Heart left ventricle (tissue), 16 donors: ENCODE measurements at regions not wholly inside any gene's neighbourhood (a gene's known extent, or its start where the extent isn't known, plus 50 kb on each side); places are given as distances from the start of the nearest gene placed in this dataset.

Source experiments
- ATAC-seq, 4 donors: fragments of 200-7000 bp; cut with Tn5 transposase; one replicate each; pipeline ENCODE4 v1.9.1; 2020 to 2022; ENCODE audit warnings: moderate library complexity in 4 of 4, mild to moderate bottlenecking in 3 of 4, moderate number of reproducible peaks in 1 of 4
- DNase-seq, 5 donors: peaks; one replicate each; pipeline ENCODE4 v3.0.0-alpha.2; 2020
- H3K27ac ChIP-seq, 12 donors: fragments of 200-600 bp; sonication (generic) in 4 of 12; one replicate each; pipeline versions ENCODE4 v1.5.0 to v1.8.0; 2016 to 2022; ENCODE audit warnings: mild to moderate bottlenecking in 2 of 12
- H3K27me3 ChIP-seq, 9 donors: fragments of 200-600 bp; sonication (generic) in 2 of 9; one replicate each; pipeline versions ENCODE4 v1.5.1 to v1.8.0; 2016 to 2022; ENCODE audit warnings: mild to moderate bottlenecking in 3 of 9
- H3K36me3 ChIP-seq, 9 donors: fragments of 200-600 bp; sonication (generic) in 2 of 9; one replicate each; pipeline versions ENCODE4 v1.5.0 to v1.8.0; 2018 to 2022; ENCODE audit warnings: mild to moderate bottlenecking in 2 of 9
- H3K4me1 ChIP-seq, 12 donors: fragments of 200-600 bp; sonication (generic) in 4 of 12; one replicate each; pipeline versions ENCODE4 v1.5.0 to v1.8.0; 2016 to 2022; ENCODE audit warnings: mild to moderate bottlenecking in 3 of 12
- H3K4me3 ChIP-seq, 12 donors: fragments of 200-600 bp; sonication (generic) in 4 of 12; one replicate each; pipeline versions ENCODE4 v1.5.0 to v1.8.0; 2017 to 2022; ENCODE audit warnings: mild to moderate bottlenecking in 9 of 12, moderate library complexity in 4 of 12
- H3K9me3 ChIP-seq, 12 donors: fragments of 200-600 bp; sonication (generic) in 4 of 12; one replicate each; pipeline versions ENCODE4 v1.5.0 to v1.8.0; 2016 to 2022; ENCODE audit warnings: mild to moderate bottlenecking in 1 of 12
- CTCF ChIP-seq, 12 donors: fragments of 200-600 bp; sonication (generic) in 4 of 12; IDR thresholded peaks; one replicate each; pipeline versions ENCODE4 v1.5.0 to v1.8.0; 2018 to 2022; ENCODE audit warnings: antibody characterized with exemption in 12 of 12, mild to moderate bottlenecking in 5 of 12
- POLR2A ChIP-seq, 2 donors: fragments of 450-650 bp; IDR thresholded peaks; one replicate each; pipeline ENCODE4 v1.6.1; 2017; ENCODE audit warnings: antibody characterized with exemption in 2 of 2, mild to moderate bottlenecking in 2 of 2, moderate library complexity in 2 of 2
- WGBS, 4 donors: extraction: QIAGEN DNeasy Blood & Tissue Kit in 2 of 4; methylation state at CpG; one replicate each; pipeline versions ENCODE4 v1.1.5 to v1.1.7; 2013 to 2018; 5-methylcytosine and 5-hydroxymethylcytosine counted together
- intact Hi-C, 10 donors: fragments of 100-400 bp; cut with DNase I; formaldehyde crosslinking; loops; one replicate each; pipeline versions ENCODE4 v1.11.1 to v1.14.2; 2022
- donor health status: ischemic (EF 13 %, LVEDD 7.1; RV severe dilation, severe dysfunction).
- donor health status: healthy with polysubstance abuse.
- donor health status: DM: no; HTN: yes; CAD: no.
- donor health status: DM: no; HTN: no; CAD: no.
- donor health status: ischemic (EF 25% LVEDD 6.9; RV normal size, moderate dysfunction).
- donor health status: ischemic (EF 25% LVEDD 5.7; RV mildly dilated, moderate dysfunction).
- donor health status: healthy.
- donor health status: DM: yes; HTN: yes; CAD: no.
- donor health status: ischemic (EF 35%, LVEDD 5.7; RV mildly dilated, moderate dysfunction).
- donor health status: nonischemic (EF 11% LVEDD 7.7; RV severe dilation, severe dysfunction).
- donor health status: DM: yes; HTN: yes; CAD: no.
- donor health status: PGD.
- donor health status: ischemic (EF 29% LVEDD 5.4; RV normal size, mild dysfunction).
- donor health status: nonischemic (EF 23%, LVEDD 6.1; RV moderate dilation, normal function).

DNA sequence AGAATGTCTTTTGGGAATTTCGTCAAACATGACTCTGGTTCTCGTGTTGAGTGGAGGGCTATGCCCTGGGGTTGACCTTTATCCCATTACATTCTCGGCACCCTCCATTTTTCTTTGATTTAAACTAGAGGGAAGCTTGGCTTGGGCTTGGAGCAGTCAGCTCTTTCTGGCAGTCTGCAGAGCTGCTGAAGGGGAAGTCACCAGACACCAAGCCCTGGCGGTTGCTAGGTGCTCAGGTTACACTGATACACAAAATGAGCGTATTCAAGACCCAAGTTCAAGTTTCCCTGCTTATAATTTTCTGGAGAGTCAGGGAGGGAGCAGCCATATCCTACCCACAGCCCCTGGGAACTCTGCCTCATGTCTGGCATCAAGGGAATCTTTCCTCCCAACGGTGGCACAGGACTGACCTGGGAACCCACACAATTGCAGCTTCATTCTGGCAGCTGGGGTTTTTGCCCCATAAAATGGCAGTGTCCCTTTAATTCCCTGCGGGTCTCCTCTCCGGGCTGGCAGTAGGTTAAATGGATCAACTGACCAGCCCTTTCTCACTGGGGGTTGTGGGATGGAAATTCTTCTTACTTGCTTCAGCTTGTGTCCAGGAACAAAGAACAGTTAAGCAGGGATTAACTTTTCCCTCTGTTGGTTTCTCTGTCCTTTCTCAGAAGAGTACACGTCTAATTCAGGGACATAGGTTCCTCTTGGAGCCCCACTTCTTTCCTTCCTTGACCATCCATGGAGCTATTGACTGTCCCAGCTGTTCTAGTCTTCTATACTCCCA is 110.0 kb upstream of the DLG1 start:
- WGBS, 4 donors, result 58 to 73% (median 68%) methylated on average over 9 of the region's 9 CpGs
- H3K27ac ChIP-seq, result no peak overlapping the region
- DNase-seq (no peak), ATAC-seq (peak; percentile 52 to 75 (median 67))
- peaks cover 0 to 7% (median 0%) of the 10 kb centered on the region in 12 donors for H3K9me3 ChIP-seq
- TF ChIP-seq CTCF (IDR thresholded peaks at IDR 0.05) (no peak), POLR2A (IDR thresholded peaks at IDR 0.05) (no peak)
- intact Hi-C loops, result no loop called here
- peaks cover 0 to 6% (median 4%) of the 10 kb centered on the region in 12 donors for H3K4me1 ChIP-seq
- H3K4me3 ChIP-seq, result no peak overlapping the region
- H3K36me3 ChIP-seq, result no peaks in the 10 kb centered on the region
- H3K27me3 ChIP-seq, result no peaks in the 10 kb centered on the region

DNA sequence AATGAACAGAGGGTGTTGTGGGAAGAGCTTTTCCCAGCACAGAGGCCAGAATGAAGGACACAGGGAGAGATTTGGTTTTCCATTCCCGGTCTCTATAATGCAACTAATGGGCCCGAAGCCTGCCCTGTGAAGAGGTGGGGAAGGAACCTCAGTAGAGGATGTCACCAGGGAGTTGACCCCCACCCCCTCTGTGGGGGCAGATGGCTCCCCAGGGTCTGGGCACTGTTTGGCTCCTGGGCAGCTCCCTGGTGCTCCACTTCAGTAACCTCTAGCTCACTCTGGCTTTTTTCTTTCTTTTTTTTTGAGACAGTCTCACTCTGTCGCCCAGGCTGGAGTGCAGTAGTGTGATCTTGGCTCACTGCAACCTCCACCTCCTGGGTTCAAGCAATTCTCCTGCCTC is 109.1 kb upstream of the DLG1 start:
- Histone ChIP-seq H3K9me3 (peaks cover 0 to 7% (median 0%) of the 10 kb centered on the region in 12 donors), H3K27me3 (no peaks in the 10 kb centered on the region), H3K36me3 (no peaks in the 10 kb centered on the region), H3K4me3 (no peak overlapping the region), H3K27ac (no peak overlapping the region), H3K4me1 (peaks cover 0 to 6% (median 4%) of the 10 kb centered on the region in 12 donors)
- ATAC-seq (no peak), DNase-seq (no peak)
- WGBS, 4 donors, result 57 to 88% (median 75%) methylated on average over 3 of the region's 3 CpGs
- intact Hi-C loops, result no loop called here
- TF ChIP-seq POLR2A (IDR thresholded peaks at IDR 0.05), result no peak
- no peak for TF ChIP-seq CTCF (IDR thresholded peaks at IDR 0.05)

DNA sequence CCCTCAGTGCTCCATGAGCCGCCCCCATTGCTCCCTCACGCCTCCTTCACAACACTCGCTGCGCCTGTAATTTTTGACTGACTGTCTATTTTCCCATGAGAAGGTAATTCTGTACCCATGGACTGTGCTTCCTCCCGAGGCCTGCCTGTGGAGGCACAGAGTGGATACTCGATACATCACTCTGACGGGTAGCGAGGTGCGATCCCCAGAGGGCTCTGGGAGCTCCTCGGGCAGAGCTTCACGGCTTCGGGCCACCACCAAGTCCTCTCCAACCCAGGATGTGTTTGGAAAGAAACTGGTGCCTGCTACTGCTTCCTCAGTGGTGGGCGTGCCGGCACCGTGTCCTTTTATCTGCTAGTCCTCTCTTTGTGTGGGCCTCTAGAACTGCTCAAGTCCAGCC is 108.6 kb upstream of the DLG1 start:
- H3K36me3 ChIP-seq, result no peaks in the 10 kb centered on the region
- DNase-seq, result no peak

More for the DNA sequence above, 108.6 kb upstream of the DLG1 start:
- WGBS, 4 donors, result 83 to 95% (median 90%) methylated on average over 15 of the region's 15 CpGs
- Histone ChIP-seq H3K27me3 (no peaks in the 10 kb centered on the region), H3K27ac (no peak overlapping the region), H3K4me3 (no peak overlapping the region), H3K9me3 (peaks cover 0 to 7% (median 0%) of the 10 kb centered on the region in 12 donors), H3K4me1 (peaks cover 0 to 6% (median 4%) of the 10 kb centered on the region in 12 donors)
- no peak for ATAC-seq
- no peak for TF ChIP-seq CTCF (IDR thresholded peaks at IDR 0.05)
- no peak for TF ChIP-seq POLR2A (IDR thresholded peaks at IDR 0.05)
- intact Hi-C loops, result no loop called here
